ENCODE measurements at regions not wholly inside any gene's neighbourhood (a gene's known extent, or its start where the extent isn't known, plus 50 kb on each side); places are given as distances from the start of the nearest gene placed in this dataset.

- TF ChIP-seq KDM5A (IDR thresholded peaks at IDR 0.05; ENCODE audit: low read length) (no peak), CEBPB (IDR thresholded peaks at IDR 0.05; ENCODE audit: low read depth, low read length) (no peak), PHF8 (conservative IDR thresholded peaks at IDR 0.05; ENCODE audit: low read depth, low read length) (no peak), ZNF274 (IDR thresholded peaks at IDR 0.05; ENCODE audit: borderline replicate concordance, extremely low read depth, low read length) (no peak)
Measured at GRCh38 chr6:125597411-125598253, 151.8 kb upstream of the HEY2 start (continued).

Measured in H1 (cell line).